H1 (cell line): ENCODE measurements at regions not wholly inside any gene's neighbourhood (a gene's known extent, or its start where the extent isn't known, plus 50 kb on each side); places are given as distances from the start of the nearest gene placed in this dataset.

Source experiments
- CTCF ChIA-PET: fragments of 300-600 bp; sonication (Branson Sonifier 250); formaldehyde crosslinking; loops from one replicate; lab custom pipeline; 2021; ENCODE audit not compliant: partially characterized antibody; lab: Charles Lee
- POLR2A ChIA-PET: fragments of 300-600 bp; sonication (Branson Sonifier 250); formaldehyde crosslinking; loops from one replicate; lab custom pipeline; 2021; ENCODE audit warnings: inconsistent platforms; ENCODE audit not compliant: partially characterized antibody; lab: Charles Lee
- DNase-seq, 2 experiments: peaks; one replicate each; pipeline versions ENCODE4 v3.0.0 to v3.0.0-alpha.2; 2010 to 2022; ENCODE audit warnings: low spot score in 2 of 2, low read depth in 1 of 2, mixed read lengths in 1 of 2
- FAIRE-seq: peaks from 2 replicates; lab custom pipeline; 2011; peaks lifted over from hg19 to GRCh38; lab: Jason Lieb, UNC
- H2AFZ ChIP-seq: 2 replicates; pipeline ENCODE4 v1.8.1; 2012; ENCODE audit warnings: low read length, inconsistent platforms
- H2AK5ac ChIP-seq: 2 replicates; pipeline ENCODE4 v1.6.1; 2013; ENCODE audit warnings: low read depth, low read length
- H2BK120ac ChIP-seq: replicated peaks from 2 replicates; pipeline ENCODE3; 2013; ENCODE audit warnings: low read depth, low read length, inconsistent platforms
- H2BK12ac ChIP-seq: 2 replicates; pipeline ENCODE4 v1.6.1; 2013; ENCODE audit warnings: low read depth, low read length
- H2BK15ac ChIP-seq: 2 replicates; pipeline ENCODE4 v1.6.1; 2013; ENCODE audit warnings: low read length
- H2BK20ac ChIP-seq: 2 replicates; pipeline ENCODE4 v1.6.1; 2013; ENCODE audit warnings: low read length
- H2BK5ac ChIP-seq: 2 replicates; pipeline ENCODE4 v1.6.1; 2013; ENCODE audit warnings: low read depth, low read length
- H3K14ac ChIP-seq: 2 replicates; pipeline ENCODE4 v1.6.1; 2013; ENCODE audit warnings: inconsistent platforms; ENCODE audit not compliant: insufficient read length
- H3K18ac ChIP-seq: 2 replicates; pipeline ENCODE4 v1.6.1; 2013; ENCODE audit warnings: low read length; ENCODE audit errors: extremely low read depth
- H3K23ac ChIP-seq: 2 replicates; pipeline ENCODE4 v1.6.1; 2013; ENCODE audit warnings: inconsistent platforms; ENCODE audit not compliant: insufficient read length
- H3K23me2 ChIP-seq: 2 replicates; pipeline ENCODE4 v1.6.1; 2013; ENCODE audit warnings: low read depth, low read length
- H3K27ac ChIP-seq: 2 replicates; pipeline ENCODE4 v1.6.1; 2011; ENCODE audit warnings: low read depth, low read length, inconsistent platforms
- H3K27me3 ChIP-seq, 4 experiments: replicated peaks in 1 of 4; 1 replicate in 1 of 4; 2 replicates in 3 of 4; pipeline versions ENCODE4 v1.6.1 to v1.8.1; 2011 to 2013; ENCODE audit warnings: low read length in 3 of 4, mild to moderate bottlenecking in 3 of 4, inconsistent platforms in 2 of 4, mixed read lengths in 2 of 4, moderate library complexity in 1 of 4; ENCODE audit not compliant: control insufficient read depth in 3 of 4, insufficient read depth in 3 of 4; ENCODE audit errors: extremely low read depth in 1 of 4
- H3K36me3 ChIP-seq, 4 experiments: 2 replicates each; pipeline versions ENCODE4 v1.6.1 to v1.8.1; 2011 to 2013; ENCODE audit warnings: mild to moderate bottlenecking in 4 of 4, low read length in 3 of 4, moderate library complexity in 2 of 4, control low read depth in 1 of 4, inconsistent platforms in 1 of 4; ENCODE audit not compliant: insufficient read depth in 4 of 4, control insufficient read depth in 2 of 4
- H3K4ac ChIP-seq: replicated peaks from 2 replicates; pipeline ENCODE3; 2013; ENCODE audit warnings: low read length, low read depth, mixed read lengths, inconsistent platforms; ENCODE audit not compliant: insufficient read length
- H3K4me1 ChIP-seq, 4 experiments: replicated peaks in 1 of 4; 1 replicate in 1 of 4; 2 replicates in 3 of 4; pipeline versions ENCODE4 v1.6.1 to v1.8.1; 2011 to 2013; ENCODE audit warnings: low read length in 3 of 4, inconsistent platforms in 2 of 4, mixed read lengths in 1 of 4; ENCODE audit not compliant: insufficient read depth in 4 of 4, control insufficient read depth in 3 of 4
- H3K4me2 ChIP-seq, 2 experiments: 2 replicates each; pipeline versions ENCODE4 v1.6.1 to v1.8.1; 2011 to 2013; ENCODE audit warnings: low read depth in 2 of 2, low read length in 2 of 2, control low read depth in 1 of 2, inconsistent platforms in 1 of 2, mild to moderate bottlenecking in 1 of 2; ENCODE audit not compliant: insufficient read depth in 1 of 2
- H3K4me3 ChIP-seq, 4 experiments: fragments of 200-600, 300-600 bp in 1 of 4; sonication (generic), shearing (Covaris generic), sonication (Bioruptor Twin) in 1 of 4; 2 replicates each; pipeline versions ENCODE4 v1.5.1 to v1.8.1; 2011 to 2016; ENCODE audit warnings: low read length in 4 of 4, low read depth in 3 of 4, control low read depth in 2 of 4, inconsistent platforms in 2 of 4, mild to moderate bottlenecking in 2 of 4, mixed read lengths in 1 of 4, moderate library complexity in 1 of 4; ENCODE audit not compliant: insufficient read depth in 2 of 4; ENCODE audit errors: extremely low read depth in 1 of 4
- H3K56ac ChIP-seq: replicated peaks from 2 replicates; pipeline ENCODE3; 2013; ENCODE audit warnings: low read depth, mild to moderate bottlenecking, mixed read lengths, low read length, inconsistent platforms; ENCODE audit not compliant: insufficient read length
- H3K79me1 ChIP-seq: 2 replicates; pipeline ENCODE4 v1.6.1; 2013; ENCODE audit warnings: low read depth, low read length, control low read depth
- H3K79me2 ChIP-seq, 2 experiments: 2 replicates each; pipeline versions ENCODE4 v1.6.1 to v1.8.1; 2012 to 2013; ENCODE audit warnings: low read length in 2 of 2, mild to moderate bottlenecking in 2 of 2, inconsistent platforms in 1 of 2; ENCODE audit not compliant: insufficient read depth in 2 of 2, control insufficient read depth in 1 of 2
- H3K9ac ChIP-seq, 4 experiments: replicated peaks in 1 of 4; 1 replicate in 1 of 4; 2 replicates in 3 of 4; pipeline versions ENCODE4 v1.6.1 to v1.8.1; 2011 to 2013; ENCODE audit warnings: low read depth in 3 of 4, low read length in 3 of 4, control low read depth in 2 of 4, mild to moderate bottlenecking in 2 of 4, moderate library complexity in 2 of 4, inconsistent platforms in 1 of 4; ENCODE audit errors: extremely low read depth in 1 of 4
- H3K9me3 ChIP-seq, 2 experiments: 2 replicates each; pipeline versions ENCODE4 v1.6.1 to v1.8.1; 2012 to 2013; ENCODE audit warnings: mild to moderate bottlenecking in 2 of 2, moderate library complexity in 2 of 2, control low read depth in 1 of 2, inconsistent platforms in 1 of 2, low read depth in 1 of 2, low read length in 1 of 2, mixed read lengths in 1 of 2; ENCODE audit not compliant: insufficient read depth in 2 of 2
- H4K20me1 ChIP-seq, 2 experiments: replicated peaks in 1 of 2; 2 replicates each; pipeline versions ENCODE3 to v1.8.1; 2011 to 2013; ENCODE audit warnings: inconsistent platforms in 2 of 2, low read length in 2 of 2, mild to moderate bottlenecking in 1 of 2; ENCODE audit not compliant: insufficient read depth in 2 of 2, control insufficient read depth in 1 of 2
- H4K5ac ChIP-seq: 2 replicates; pipeline ENCODE4 v1.6.1; 2013; ENCODE audit warnings: low read length, low read depth, mixed read lengths, inconsistent platforms; ENCODE audit not compliant: insufficient read length
- H4K8ac ChIP-seq: 2 replicates; pipeline ENCODE4 v1.8.0; 2013; ENCODE audit warnings: mild to moderate bottlenecking, moderate library complexity, low read length, inconsistent platforms; ENCODE audit not compliant: insufficient read depth; ENCODE audit errors: extremely low read depth
- H4K91ac ChIP-seq: replicated peaks from 2 replicates; pipeline ENCODE3; 2013; ENCODE audit warnings: low read length, mixed read lengths, inconsistent platforms; ENCODE audit not compliant: insufficient read length
- CEBPB ChIP-seq: IDR thresholded peaks from 2 replicates; pipeline ENCODE4 v1.6.1; 2012; ENCODE audit warnings: low read depth, low read length
- CREB1 ChIP-seq: IDR thresholded peaks from 2 replicates; pipeline ENCODE4 v1.6.1; 2012; ENCODE audit warnings: inconsistent platforms
- EZH2 ChIP-seq: fragments of 200-600 bp; sonication (generic); IDR thresholded peaks from 2 replicates; pipeline ENCODE4 v1.7.1; 2012; ENCODE audit warnings: low read depth, mild to moderate bottlenecking, moderate library complexity, low read length, inconsistent platforms; ENCODE audit not compliant: severe bottlenecking
- HDAC2 ChIP-seq, 2 experiments: fragments of 300-600 bp in 1 of 2; sonication (generic) in 1 of 2; IDR thresholded peaks; 2 replicates each; pipeline ENCODE4 v1.6.1; 2011 to 2012; ENCODE audit warnings: low read depth in 2 of 2, low read length in 2 of 2, mild to moderate bottlenecking in 2 of 2, moderate library complexity in 2 of 2, borderline replicate concordance in 1 of 2, inconsistent platforms in 1 of 2
- JUND ChIP-seq: IDR thresholded peaks from 2 replicates; pipeline ENCODE4 v1.6.1; 2011; ENCODE audit warnings: mild to moderate bottlenecking, improper control_type of control experiment, low read length
- NRF1 ChIP-seq: IDR thresholded peaks from 2 replicates; pipeline ENCODE4 v1.6.1; 2011; ENCODE audit warnings: mild to moderate bottlenecking, low read depth, low read length, improper control_type of control experiment
- RFX5 ChIP-seq: IDR thresholded peaks from 2 replicates; pipeline ENCODE4 v1.6.1; 2011; ENCODE audit warnings: low read depth, low read length, improper control_type of control experiment, borderline replicate concordance
- SP1 ChIP-seq: IDR thresholded peaks from 2 replicates; pipeline ENCODE4 v1.6.1; 2011; ENCODE audit warnings: low read depth, low read length
- SP4 ChIP-seq: IDR thresholded peaks from 2 replicates; pipeline ENCODE4 v1.6.1; 2012; ENCODE audit warnings: low read length, inconsistent platforms
- TAF7 ChIP-seq: optimal IDR thresholded peaks from 2 replicates; pipeline ENCODE3; 2011; ENCODE audit warnings: low read depth, mild to moderate bottlenecking, inconsistent platforms, low read length, moderate library complexity, borderline replicate concordance
- ZNF274 ChIP-seq: IDR thresholded peaks from 2 replicates; pipeline ENCODE4 v1.7.0; 2012; ENCODE audit warnings: low read length, borderline replicate concordance; ENCODE audit errors: extremely low read depth
- WGBS, 2 experiments: shearing (Covaris generic) in 1 of 2; methylation state at CpG; one replicate each; pipeline versions ENCODE4 v1.1.6 to v1.1.7; 2013 to 2015; ENCODE audit warnings: low lambda C conversion rate in 2 of 2, mixed read lengths in 2 of 2, inconsistent platforms in 1 of 2, low coverage in 1 of 2, missing lambda C conversion rate in 1 of 2; ENCODE audit not compliant: insufficient replicate concordance in 2 of 2, insufficient coverage in 1 of 2, insufficient read length in 1 of 2; ENCODE audit errors: extremely low coverage in 1 of 2, missing lambda C conversion rate in 1 of 2; 5-methylcytosine and 5-hydroxymethylcytosine counted together
- TF ChIP-seq, protein P1 (sequence below): IDR thresholded peaks from 2 replicates; pipeline ENCODE4 v1.6.1; 2012; ENCODE audit warnings: inconsistent platforms
- TF ChIP-seq, protein P2 (sequence below): IDR thresholded peaks from 2 replicates; pipeline ENCODE4 v1.6.1; 2012; ENCODE audit warnings: low read length, inconsistent platforms

DNA sequence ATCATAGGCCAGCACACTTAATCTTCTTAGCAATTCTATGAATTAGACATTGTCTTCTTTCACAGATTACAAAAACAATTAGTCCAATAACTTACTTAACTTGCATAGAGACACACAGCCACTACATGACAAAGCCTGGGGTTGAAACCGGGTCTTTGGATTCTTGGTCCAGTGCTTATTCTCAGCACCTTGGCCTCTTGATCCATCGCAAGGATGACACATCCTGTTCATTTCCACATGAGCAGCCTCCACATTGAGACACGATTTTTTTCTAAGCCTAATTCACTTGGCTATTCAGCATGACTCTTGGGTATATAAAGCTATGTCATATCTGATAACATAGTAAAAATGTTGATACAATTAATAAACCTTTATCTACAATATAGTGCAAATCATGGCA is 221.0 kb upstream of the FOXD3 start:
- Histone ChIP-seq H3K4me1 (peaks cover 0 to 9% (median 2%) of the 10 kb centered on the region in 4 experiments; a peak in 2 of 7 replicates), H4K91ac (no peak overlapping the region), H2BK15ac (no peak overlapping the region), H3K18ac (no peak overlapping the region), H3K23me2 (no peaks in the 10 kb centered on the region), H4K8ac (no peak overlapping the region), H3K9me3 (no peaks in the 10 kb centered on the region), H3K23ac (no peak overlapping the region), H3K4me2 (no peak overlapping the region), H2AFZ (no peak overlapping the region), H3K79me1 (no peaks in the 10 kb centered on the region), H2BK120ac (no peak overlapping the region), H4K20me1 (no peaks in the 10 kb centered on the region), H3K4ac (no peak overlapping the region), H4K5ac (no peak overlapping the region), H3K36me3 (no peaks in the 10 kb centered on the region), H3K56ac (no peak overlapping the region), H2BK20ac (no peak overlapping the region), H3K9ac (no peak overlapping the region), H3K14ac (no peak overlapping the region), H2BK5ac (no peak overlapping the region), H3K27ac (no peak overlapping the region), H2AK5ac (no peak overlapping the region), H3K79me2 (no peaks in the 10 kb centered on the region), H3K4me3 (no peak overlapping the region), H2BK12ac (no peak overlapping the region), H3K27me3 (no peaks in the 10 kb centered on the region)
- DNase-seq = no peak
- CTCF ChIA-PET = interaction anchor here (0.9 to 1.8 kb wide), 4 partner anchors 13 to 45 kb away, joined by 3 to 5 read pairs (median 4); no protein-coding TSS in a partner anchor
- WGBS, 2 experiments = 85% methylated on average over 3 of the region's 3 CpGs; no CpG with 5 or more reads in 1 of the 2 experiments
- no peak for FAIRE-seq
- POLR2A ChIA-PET = no interaction called here
- no peak for TF ChIP-seq RFX5
- TF ChIP-seq TAF7 = no peak
- TF ChIP-seq, protein P1, sequence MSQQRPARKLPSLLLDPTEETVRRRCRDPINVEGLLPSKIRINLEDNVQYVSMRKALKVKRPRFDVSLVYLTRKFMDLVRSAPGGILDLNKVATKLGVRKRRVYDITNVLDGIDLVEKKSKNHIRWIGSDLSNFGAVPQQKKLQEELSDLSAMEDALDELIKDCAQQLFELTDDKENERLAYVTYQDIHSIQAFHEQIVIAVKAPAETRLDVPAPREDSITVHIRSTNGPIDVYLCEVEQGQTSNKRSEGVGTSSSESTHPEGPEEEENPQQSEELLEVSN = no peak
- TF ChIP-seq CEBPB = no peak
- TF ChIP-seq, protein P2, sequence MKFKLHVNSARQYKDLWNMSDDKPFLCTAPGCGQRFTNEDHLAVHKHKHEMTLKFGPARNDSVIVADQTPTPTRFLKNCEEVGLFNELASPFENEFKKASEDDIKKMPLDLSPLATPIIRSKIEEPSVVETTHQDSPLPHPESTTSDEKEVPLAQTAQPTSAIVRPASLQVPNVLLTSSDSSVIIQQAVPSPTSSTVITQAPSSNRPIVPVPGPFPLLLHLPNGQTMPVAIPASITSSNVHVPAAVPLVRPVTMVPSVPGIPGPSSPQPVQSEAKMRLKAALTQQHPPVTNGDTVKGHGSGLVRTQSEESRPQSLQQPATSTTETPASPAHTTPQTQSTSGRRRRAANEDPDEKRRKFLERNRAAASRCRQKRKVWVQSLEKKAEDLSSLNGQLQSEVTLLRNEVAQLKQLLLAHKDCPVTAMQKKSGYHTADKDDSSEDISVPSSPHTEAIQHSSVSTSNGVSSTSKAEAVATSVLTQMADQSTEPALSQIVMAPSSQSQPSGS = no peak
- no peak for TF ChIP-seq JUND
- no peak for TF ChIP-seq SP1
- no peak for TF ChIP-seq SP4
- no peak for TF ChIP-seq ZNF274
- TF ChIP-seq NRF1 = no peak
- no peak for TF ChIP-seq CREB1
- TF ChIP-seq HDAC2 (IDR thresholded peaks at IDR 0.05; ENCODE audit: borderline replicate concordance in 1 of 2, low read depth in 2 of 2, low read length in 2 of 2) = no peak
- no peak for TF ChIP-seq EZH2
